Lower leg skin (tissue), 3 donors: ENCODE measurements at regions not wholly inside any gene's neighbourhood (a gene's known extent, or its start where the extent isn't known, plus 50 kb on each side); places are given as distances from the start of the nearest gene placed in this dataset.

Experiments used
- CTCF ChIP-seq, 3 donors: fragments of 450-650 bp; IDR thresholded peaks; one replicate each; pipeline ENCODE4 v1.5.1; 2016; ENCODE audit warnings: antibody characterized with exemption in 3 of 3, mild to moderate bottlenecking in 3 of 3, moderate library complexity in 2 of 3
- POLR2A ChIP-seq, 2 donors: fragments of 450-650 bp; IDR thresholded peaks; one replicate each; pipeline ENCODE4 v1.6.1; 2016 to 2017; ENCODE audit warnings: antibody characterized with exemption in 2 of 2, mild to moderate bottlenecking in 1 of 2, moderate library complexity in 1 of 2

GRCh38 chr5:103374473-103374963 lies 116.0 kb downstream of the MACIR start:
- TF ChIP-seq POLR2A (IDR thresholded peaks at IDR 0.05) (no peak), CTCF (IDR thresholded peaks at IDR 0.05) (no peak)
